ENCODE measurements at regions not wholly inside any gene's neighbourhood (a gene's known extent, or its start where the extent isn't known, plus 50 kb on each side); places are given as distances from the start of the nearest gene placed in this dataset.

DNA sequence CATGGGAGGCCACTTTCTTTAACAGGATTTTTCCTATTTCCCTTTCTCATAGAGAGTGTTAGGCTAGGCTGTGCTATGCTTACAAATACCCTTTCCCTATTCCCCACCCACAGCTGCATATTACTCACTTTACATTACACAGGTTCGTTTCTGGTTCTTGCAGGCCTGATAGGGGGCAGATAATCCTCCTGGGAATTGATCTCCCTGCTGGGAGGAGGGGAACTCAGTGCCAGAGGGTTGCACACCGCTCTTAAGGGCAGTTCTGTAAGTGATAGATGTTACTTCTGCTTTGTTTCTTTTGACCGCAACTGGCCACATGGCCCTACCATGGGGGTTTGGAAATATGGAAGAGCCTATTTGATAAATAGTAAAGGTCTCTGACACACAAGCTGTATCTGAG, 54.0 kb upstream of the NTRK2 start:
- TF ChIP-seq CTCF (IDR thresholded peaks at IDR 0.05; ENCODE audit: insufficient read depth, low read length) (no peak), POLR2AphosphoS5 (IDR thresholded peaks at IDR 0.05; ENCODE audit: low read depth) (no peak), GABPA (IDR thresholded peaks at IDR 0.05; ENCODE audit: low read depth) (no peak), SPI1 (IDR thresholded peaks at IDR 0.05; ENCODE audit: borderline replicate concordance, low read depth) (peak; percentile 56; the same call in 1 of the 2 replicates)

Data from HL-60 (cell line).